ENCODE measurements at regions not wholly inside any gene's neighbourhood (a gene's known extent, or its start where the extent isn't known, plus 50 kb on each side); places are given as distances from the start of the nearest gene placed in this dataset.

DNA sequence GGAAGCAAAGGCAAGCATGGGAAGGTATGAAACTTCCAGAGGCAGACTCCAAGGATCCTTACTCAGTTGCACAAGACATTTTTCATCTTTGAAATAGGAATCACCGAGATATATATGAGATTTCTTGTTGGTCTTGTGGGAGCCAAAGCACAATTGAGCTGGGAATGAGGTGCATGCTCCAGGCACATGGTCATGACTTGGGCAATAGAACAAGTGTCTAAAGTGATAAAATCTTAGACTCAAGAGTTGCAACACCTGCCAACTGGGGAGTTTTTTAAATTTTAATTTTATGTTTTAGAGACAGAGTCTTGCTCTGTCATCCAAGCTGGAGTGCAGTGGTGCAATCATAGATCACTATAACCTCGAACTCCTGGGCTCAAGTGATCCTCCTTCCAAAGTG, 169.5 kb upstream of the ADCY1 start:
- TF ChIP-seq, protein P1, sequence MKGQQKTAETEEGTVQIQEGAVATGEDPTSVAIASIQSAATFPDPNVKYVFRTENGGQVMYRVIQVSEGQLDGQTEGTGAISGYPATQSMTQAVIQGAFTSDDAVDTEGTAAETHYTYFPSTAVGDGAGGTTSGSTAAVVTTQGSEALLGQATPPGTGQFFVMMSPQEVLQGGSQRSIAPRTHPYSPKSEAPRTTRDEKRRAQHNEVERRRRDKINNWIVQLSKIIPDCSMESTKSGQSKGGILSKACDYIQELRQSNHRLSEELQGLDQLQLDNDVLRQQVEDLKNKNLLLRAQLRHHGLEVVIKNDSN (IDR thresholded peaks at IDR 0.05): no peak
- no peak for TF ChIP-seq TAF1 (IDR thresholded peaks at IDR 0.05; ENCODE audit: low read depth)

DNA sequence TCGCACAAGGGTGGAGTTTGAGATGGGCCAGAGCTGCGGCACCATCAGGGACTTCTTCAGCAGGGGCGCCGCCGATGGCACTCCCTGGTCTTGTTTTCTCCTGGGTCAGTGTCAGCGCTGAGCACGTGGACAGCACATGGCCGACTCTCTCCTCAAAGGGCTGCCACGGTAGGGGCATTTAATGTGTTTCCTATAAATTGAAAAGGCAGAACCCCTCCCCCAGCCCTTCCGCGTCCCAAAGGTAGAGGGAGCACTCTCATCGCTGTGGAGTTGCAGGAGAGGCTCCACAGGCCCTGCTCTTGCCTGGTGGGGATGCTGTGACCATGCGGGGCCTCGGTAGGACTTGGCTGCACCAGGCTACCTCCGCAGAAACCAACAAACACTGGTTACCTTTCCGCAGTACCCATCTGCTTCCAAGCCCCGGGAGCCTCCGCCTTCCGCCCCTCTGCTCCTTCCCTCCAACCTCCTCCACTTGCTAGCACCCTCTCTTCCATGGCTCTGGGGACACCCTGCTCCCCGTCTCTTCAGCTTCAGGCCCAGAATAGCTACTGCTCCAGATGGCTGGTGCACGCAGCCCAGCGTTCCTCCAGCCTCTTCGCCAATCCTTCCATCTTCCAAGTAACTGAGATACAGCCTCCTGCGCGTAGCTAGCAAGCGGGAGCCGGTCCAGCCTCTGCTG, 166.3 kb upstream of the ADCY1 start:
- no peak for TF ChIP-seq TAF1 (IDR thresholded peaks at IDR 0.05; ENCODE audit: low read depth)
- TF ChIP-seq, protein P1 (IDR thresholded peaks at IDR 0.05): no peak
- no peak for TF ChIP-seq EGR1 (IDR thresholded peaks at IDR 0.05)
- no peak for TF ChIP-seq EP300 (IDR thresholded peaks at IDR 0.05; ENCODE audit: borderline replicate concordance)
- TF ChIP-seq, protein P2, sequence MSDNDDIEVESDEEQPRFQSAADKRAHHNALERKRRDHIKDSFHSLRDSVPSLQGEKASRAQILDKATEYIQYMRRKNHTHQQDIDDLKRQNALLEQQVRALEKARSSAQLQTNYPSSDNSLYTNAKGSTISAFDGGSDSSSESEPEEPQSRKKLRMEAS (IDR thresholded peaks at IDR 0.05): no peak
- TF ChIP-seq, protein P3, sequence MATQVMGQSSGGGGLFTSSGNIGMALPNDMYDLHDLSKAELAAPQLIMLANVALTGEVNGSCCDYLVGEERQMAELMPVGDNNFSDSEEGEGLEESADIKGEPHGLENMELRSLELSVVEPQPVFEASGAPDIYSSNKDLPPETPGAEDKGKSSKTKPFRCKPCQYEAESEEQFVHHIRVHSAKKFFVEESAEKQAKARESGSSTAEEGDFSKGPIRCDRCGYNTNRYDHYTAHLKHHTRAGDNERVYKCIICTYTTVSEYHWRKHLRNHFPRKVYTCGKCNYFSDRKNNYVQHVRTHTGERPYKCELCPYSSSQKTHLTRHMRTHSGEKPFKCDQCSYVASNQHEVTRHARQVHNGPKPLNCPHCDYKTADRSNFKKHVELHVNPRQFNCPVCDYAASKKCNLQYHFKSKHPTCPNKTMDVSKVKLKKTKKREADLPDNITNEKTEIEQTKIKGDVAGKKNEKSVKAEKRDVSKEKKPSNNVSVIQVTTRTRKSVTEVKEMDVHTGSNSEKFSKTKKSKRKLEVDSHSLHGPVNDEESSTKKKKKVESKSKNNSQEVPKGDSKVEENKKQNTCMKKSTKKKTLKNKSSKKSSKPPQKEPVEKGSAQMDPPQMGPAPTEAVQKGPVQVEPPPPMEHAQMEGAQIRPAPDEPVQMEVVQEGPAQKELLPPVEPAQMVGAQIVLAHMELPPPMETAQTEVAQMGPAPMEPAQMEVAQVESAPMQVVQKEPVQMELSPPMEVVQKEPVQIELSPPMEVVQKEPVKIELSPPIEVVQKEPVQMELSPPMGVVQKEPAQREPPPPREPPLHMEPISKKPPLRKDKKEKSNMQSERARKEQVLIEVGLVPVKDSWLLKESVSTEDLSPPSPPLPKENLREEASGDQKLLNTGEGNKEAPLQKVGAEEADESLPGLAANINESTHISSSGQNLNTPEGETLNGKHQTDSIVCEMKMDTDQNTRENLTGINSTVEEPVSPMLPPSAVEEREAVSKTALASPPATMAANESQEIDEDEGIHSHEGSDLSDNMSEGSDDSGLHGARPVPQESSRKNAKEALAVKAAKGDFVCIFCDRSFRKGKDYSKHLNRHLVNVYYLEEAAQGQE (IDR thresholded peaks at IDR 0.05; ENCODE audit: low read depth): no peak
- no peak for TF ChIP-seq YY1 (IDR thresholded peaks at IDR 0.05; ENCODE audit: low read depth)
- no peak for TF ChIP-seq RAD21 (IDR thresholded peaks at IDR 0.05; ENCODE audit: low read depth)
- TF ChIP-seq FOXM1 (IDR thresholded peaks at IDR 0.05; ENCODE audit: borderline replicate concordance, low read depth): no peak
- TF ChIP-seq TCF12 (IDR thresholded peaks at IDR 0.05; ENCODE audit: low read depth): no peak
- no peak for TF ChIP-seq ZBTB7A (IDR thresholded peaks at IDR 0.05; ENCODE audit: low read depth)
- TF ChIP-seq TEAD4 (IDR thresholded peaks at IDR 0.05): no peak
- no peak for TF ChIP-seq NFIC (IDR thresholded peaks at IDR 0.05)
- no peak for TF ChIP-seq CREB1 (IDR thresholded peaks at IDR 0.05; ENCODE audit: low read depth)
- no peak for TF ChIP-seq CEBPB (IDR thresholded peaks at IDR 0.05)

DNA sequence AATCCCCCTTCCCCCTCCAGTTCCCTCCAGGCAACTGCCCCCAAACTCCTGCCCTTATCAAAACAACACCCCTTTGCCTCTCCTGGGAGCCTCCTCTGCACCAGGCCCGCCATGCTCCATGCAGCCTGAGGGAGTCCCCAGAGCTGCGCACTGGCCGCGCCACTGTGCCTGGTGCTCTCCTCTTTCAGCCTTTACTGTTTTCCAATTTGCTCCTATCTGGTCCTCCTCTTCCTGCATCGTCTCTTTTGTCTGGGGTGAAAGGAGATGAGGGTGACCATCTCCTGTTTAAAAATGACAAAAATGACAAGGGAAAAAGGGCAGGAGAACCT, 165.8 kb upstream of the ADCY1 start:
- TF ChIP-seq, protein P3 (IDR thresholded peaks at IDR 0.05; ENCODE audit: low read depth): no peak
- TF ChIP-seq CREB1 (IDR thresholded peaks at IDR 0.05; ENCODE audit: low read depth) (no peak), TCF12 (IDR thresholded peaks at IDR 0.05; ENCODE audit: low read depth) (no peak), FOXM1 (IDR thresholded peaks at IDR 0.05; ENCODE audit: borderline replicate concordance, low read depth) (no peak), CEBPB (IDR thresholded peaks at IDR 0.05) (no peak), TAF1 (IDR thresholded peaks at IDR 0.05; ENCODE audit: low read depth) (no peak), EP300 (IDR thresholded peaks at IDR 0.05; ENCODE audit: borderline replicate concordance) (no peak), RAD21 (IDR thresholded peaks at IDR 0.05; ENCODE audit: low read depth) (no peak), TEAD4 (IDR thresholded peaks at IDR 0.05) (no peak), YY1 (IDR thresholded peaks at IDR 0.05; ENCODE audit: low read depth) (no peak), ZBTB7A (IDR thresholded peaks at IDR 0.05; ENCODE audit: low read depth) (no peak), EGR1 (IDR thresholded peaks at IDR 0.05) (no peak), NFIC (IDR thresholded peaks at IDR 0.05) (no peak)
- TF ChIP-seq, protein P2 (IDR thresholded peaks at IDR 0.05): no peak
- TF ChIP-seq, protein P1 (IDR thresholded peaks at IDR 0.05): no peak

DNA sequence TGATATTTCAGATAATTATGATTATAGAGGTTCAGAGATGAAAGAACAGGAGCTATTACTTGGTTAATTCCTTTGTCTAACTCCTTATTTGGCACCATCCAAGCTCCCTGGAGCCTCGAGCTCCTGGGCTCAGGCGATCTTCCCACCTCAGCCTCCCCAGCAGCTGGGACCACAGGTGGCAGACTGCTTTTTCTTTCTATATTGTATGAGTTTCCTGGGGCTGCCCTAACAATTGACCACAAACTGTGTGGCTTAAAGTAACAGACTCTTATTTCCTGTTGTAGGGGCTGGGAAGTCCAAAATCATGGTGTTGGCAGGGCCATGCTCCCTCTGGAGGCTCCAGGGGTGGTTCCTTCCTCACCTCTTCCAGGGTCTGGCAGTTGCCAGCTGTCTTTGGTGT, 163.3 kb upstream of the ADCY1 start:
- TF ChIP-seq CEBPB (IDR thresholded peaks at IDR 0.05): no peak
- no peak for TF ChIP-seq NFIC (IDR thresholded peaks at IDR 0.05)
- no peak for TF ChIP-seq TCF12 (IDR thresholded peaks at IDR 0.05; ENCODE audit: low read depth)
- TF ChIP-seq FOXM1 (IDR thresholded peaks at IDR 0.05; ENCODE audit: borderline replicate concordance, low read depth): no peak
- TF ChIP-seq ZBTB7A (IDR thresholded peaks at IDR 0.05; ENCODE audit: low read depth): no peak
- TF ChIP-seq YY1 (IDR thresholded peaks at IDR 0.05; ENCODE audit: low read depth): no peak
- TF ChIP-seq TAF1 (IDR thresholded peaks at IDR 0.05; ENCODE audit: low read depth): no peak
- TF ChIP-seq, protein P2 (IDR thresholded peaks at IDR 0.05): no peak
- TF ChIP-seq EP300 (IDR thresholded peaks at IDR 0.05; ENCODE audit: borderline replicate concordance): no peak
- TF ChIP-seq, protein P1 (IDR thresholded peaks at IDR 0.05): no peak

DNA sequence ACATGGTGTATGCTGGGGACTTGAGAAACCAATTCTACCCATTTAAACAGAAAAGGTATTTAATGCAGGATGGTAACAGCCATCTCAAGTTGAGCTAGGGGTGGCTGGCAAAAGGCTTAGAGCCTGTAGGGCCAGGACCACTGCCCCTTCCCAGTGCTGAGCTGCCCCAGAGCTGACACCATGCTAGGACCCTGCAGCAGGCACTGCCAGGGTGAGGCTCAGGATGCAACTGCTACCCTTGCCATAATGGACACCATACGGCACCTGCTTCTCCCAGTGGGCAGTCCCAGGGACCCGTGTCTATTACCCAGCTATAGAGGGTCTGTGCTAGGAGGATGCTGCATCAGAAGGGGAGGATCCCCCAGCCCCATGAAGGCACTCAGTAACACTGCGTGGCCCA, 160.7 kb upstream of the ADCY1 start:
- TF ChIP-seq EP300 (IDR thresholded peaks at IDR 0.05; ENCODE audit: borderline replicate concordance) (no peak), RAD21 (IDR thresholded peaks at IDR 0.05; ENCODE audit: low read depth) (no peak), TCF12 (IDR thresholded peaks at IDR 0.05; ENCODE audit: low read depth) (no peak), TEAD4 (IDR thresholded peaks at IDR 0.05) (no peak), CEBPB (IDR thresholded peaks at IDR 0.05) (no peak), TAF1 (IDR thresholded peaks at IDR 0.05; ENCODE audit: low read depth) (no peak), EGR1 (IDR thresholded peaks at IDR 0.05) (no peak), CREB1 (IDR thresholded peaks at IDR 0.05; ENCODE audit: low read depth) (no peak), NFIC (IDR thresholded peaks at IDR 0.05) (no peak), FOXM1 (IDR thresholded peaks at IDR 0.05; ENCODE audit: borderline replicate concordance, low read depth) (no peak), ZBTB7A (IDR thresholded peaks at IDR 0.05; ENCODE audit: low read depth) (no peak), YY1 (IDR thresholded peaks at IDR 0.05; ENCODE audit: low read depth) (no peak)
- TF ChIP-seq, protein P2 (IDR thresholded peaks at IDR 0.05): no peak
- TF ChIP-seq, protein P1 (IDR thresholded peaks at IDR 0.05): no peak

All from Ishikawa (cell line).